Smooth muscle cell of the brain vasculature (primary cell): ENCODE measurements at regions not wholly inside any gene's neighbourhood (a gene's known extent, or its start where the extent isn't known, plus 50 kb on each side); places are given as distances from the start of the nearest gene placed in this dataset.

Source experiments
- DNase-seq: peaks from one replicate; pipeline ENCODE4 v3.0.0-alpha.2; 2012; ENCODE audit warnings: low read depth, low spot score

DNA sequence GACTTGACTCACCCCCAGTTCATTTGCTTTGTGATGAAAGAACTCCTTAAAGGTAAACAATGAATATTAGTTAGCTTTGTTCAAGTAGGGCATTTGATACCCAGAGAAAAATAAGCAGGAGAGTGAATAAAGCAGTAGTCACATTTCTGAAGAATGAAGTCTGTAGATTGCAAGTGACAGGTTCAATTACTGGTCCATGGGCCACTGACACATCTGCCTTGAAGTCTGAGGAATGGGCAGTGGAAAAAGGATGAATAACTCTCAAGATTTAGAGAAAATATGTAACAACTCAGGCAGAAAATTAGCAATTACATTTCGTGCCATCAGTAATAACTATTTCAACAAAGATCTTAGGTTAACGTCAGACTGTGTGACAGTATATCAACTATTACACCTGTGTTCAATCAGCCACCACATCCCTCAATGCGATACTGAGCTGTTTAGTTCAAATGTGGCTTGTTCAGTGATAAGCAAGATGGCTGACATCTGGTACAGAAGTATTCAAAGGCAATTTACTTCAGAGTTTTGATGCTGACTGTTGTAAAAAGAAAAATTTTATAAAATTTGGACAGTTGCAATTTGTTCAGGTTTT is 1890.7 kb upstream of the NUDT12 start:
- DNase-seq: no peak

DNA sequence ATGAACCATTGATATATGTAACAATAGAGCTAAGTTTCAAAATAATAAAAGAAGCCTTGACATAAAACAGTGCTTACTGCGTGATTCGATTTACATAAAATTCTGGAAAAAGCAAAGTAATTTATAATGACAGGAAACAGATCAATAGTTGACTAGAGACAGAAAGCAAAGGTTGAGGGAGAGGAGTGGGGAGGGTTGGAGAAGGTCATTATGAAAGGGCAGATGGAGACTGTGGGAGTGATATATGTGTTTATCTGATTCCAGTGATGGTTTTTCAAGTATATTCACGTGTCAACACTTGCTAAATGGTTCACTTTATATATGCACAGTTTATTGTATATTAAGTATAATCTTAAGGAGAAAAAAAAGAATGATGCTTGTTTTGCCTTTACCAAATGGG is 1885.7 kb upstream of the NUDT12 start:
- DNase-seq: no peak

DNA sequence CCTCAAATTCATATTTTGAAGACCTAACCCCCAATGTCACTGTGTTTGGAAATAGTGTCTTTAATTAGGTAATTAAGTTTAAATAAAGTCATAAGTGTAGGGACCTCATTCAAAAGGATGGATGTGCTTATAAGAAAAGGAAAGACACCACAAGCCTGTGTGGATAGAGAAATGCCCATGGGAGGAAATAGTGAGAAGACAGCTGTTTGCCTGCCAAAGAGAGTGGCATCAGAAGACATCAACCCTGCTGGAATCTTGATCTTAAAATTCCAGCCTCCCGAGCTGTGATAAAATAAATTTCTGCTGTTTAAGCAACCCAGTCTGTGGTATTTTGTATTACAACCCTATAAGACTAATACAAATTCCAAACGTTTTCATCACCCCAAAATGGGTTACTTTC is 1867.9 kb upstream of the NUDT12 start:
- DNase-seq: no peak

DNA sequence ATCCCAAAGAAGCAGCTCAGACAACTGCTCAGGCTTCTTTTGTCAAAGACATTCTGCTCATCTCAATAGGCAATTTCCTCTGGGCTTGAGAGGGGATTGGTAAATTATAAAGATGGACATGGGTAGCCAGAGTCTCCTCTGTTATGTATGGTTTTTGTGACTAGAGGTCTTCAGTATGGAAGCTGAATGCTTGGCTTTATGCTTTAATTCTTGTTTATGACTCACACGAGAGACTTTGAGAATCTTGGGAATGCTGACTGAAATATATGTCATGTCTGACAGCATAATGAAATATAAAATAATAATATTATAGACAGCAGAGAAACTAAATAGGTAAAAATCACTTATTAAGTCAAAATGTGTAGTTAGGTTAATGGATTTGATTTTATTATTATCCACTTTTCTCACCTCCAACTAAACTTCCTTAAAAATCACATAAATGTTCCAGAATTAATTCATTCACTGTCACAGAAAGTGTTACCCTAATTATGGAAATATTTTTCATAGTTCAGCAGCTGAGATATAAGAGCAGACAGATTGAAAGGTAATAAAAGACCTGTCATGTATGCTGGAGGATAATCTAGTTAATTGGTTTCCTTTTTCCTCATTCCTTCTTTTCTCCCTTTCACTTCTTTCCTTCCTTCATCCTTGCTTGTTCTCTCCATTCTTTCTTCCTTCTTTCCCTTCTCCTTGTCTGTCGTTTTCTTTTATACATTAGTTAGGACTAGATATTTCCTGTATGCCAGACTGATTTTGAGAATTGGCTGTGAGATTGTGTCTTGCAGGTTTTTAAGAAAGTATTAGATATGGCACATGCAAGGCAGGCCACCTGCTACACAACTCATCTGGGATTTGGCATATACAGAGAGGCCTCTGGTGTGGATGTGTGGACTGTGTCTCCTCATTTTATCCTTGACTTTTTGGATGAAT is 1866.1 kb upstream of the NUDT12 start:
- DNase-seq: no peak

DNA sequence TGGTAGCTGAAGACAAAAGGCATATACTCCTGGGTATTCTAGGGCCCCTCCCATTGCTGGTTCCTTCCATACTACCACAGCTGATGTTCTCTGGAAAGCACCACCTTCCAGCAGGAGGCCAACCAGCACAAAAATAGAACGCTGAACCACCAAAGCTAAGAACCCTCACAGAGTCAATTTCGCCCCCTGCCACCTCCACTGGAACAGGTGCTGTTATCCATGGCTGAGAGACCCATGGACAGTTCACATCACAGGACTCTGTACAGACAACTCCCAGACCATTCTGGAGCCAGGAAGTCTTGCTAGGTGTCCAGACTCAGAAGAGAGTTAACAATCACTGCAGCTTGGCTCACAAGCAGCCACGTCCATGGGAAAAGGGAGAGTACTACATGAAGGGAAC is 1851.5 kb upstream of the NUDT12 start:
- DNase-seq: no peak

DNA sequence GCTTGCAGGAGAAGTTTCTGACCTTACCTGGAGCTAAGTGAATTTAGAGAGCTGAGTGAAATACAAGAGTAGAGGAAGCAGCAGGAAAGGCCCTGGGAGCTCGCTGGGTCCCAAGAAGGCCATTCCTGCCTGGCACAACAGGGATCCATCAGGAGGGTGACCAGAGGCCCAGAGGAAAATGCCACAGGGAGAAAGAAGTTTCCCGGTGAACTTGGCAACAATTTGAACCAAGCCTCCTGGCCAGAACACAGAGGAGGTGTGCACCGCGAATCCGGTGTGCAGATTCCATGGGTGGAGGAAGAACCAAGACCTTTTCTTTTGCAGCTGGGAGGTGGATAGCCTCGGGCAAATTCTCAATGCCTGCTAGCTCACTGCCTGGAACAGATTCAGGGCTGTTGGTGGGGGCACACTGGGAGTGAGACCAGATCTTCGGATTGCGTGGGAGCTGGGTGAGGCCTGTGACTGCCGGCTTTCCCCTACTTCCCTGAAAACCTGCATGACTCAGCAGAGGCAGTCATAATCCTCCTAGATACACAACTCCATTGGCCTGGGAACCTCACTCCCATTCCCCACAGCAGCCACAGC is 1850.9 kb upstream of the NUDT12 start:
- no peak for DNase-seq

DNA sequence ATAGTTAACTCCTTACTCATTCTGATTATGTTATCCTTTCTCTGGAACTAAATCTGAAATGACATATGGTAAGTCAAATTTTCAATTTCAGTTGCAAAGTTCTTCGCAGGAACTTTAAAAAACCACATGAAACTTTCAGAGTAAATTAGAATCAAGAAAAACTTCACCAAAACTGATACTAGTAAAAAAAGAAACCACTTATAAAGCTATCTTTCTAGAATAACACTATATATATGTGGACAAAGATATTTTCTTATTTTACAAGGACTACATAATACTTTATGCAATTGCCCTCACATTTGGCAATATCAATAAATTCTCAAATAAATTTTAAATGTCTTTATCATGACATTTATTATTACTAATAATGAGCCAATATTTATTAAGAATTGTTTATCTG is 1847.1 kb upstream of the NUDT12 start:
- no peak for DNase-seq

DNA sequence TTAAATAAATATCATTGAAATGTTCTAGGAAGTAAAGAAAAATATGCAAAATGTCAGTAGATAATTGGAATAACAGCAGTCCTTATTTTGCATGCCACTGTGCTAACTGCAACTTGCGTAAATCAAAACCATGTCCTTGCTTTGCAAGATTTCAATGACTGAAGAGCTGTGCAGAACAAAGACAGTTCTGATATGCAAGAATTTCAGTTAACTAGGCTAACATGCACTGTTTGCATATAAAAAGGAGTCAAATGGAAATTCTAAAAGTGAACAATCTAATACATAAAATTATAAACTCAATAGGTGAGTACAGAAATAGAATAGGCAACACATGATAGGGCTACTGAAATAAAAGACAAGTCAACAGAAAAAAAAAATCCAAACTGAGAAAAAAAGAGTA is 1844.6 kb upstream of the NUDT12 start:
- DNase-seq: no peak

DNA sequence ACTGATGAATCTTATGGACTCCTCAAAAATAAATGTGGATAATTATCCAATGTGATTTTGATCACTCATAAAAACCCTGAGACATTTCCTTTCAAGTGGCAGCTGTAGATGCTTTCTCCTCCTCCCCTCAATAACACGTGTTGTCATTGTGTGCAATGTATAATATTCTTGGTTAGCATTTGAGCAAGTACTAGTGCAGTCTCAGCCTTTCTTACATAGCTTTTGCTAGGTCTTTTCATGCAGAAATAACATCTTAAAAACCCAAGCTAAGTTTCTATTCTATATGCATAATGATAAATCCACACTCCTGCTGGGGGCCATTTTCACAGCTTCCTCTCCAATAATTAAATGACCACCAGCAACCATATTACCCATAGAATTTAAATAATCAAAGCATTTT is 1835.2 kb upstream of the NUDT12 start:
- DNase-seq: no peak

DNA sequence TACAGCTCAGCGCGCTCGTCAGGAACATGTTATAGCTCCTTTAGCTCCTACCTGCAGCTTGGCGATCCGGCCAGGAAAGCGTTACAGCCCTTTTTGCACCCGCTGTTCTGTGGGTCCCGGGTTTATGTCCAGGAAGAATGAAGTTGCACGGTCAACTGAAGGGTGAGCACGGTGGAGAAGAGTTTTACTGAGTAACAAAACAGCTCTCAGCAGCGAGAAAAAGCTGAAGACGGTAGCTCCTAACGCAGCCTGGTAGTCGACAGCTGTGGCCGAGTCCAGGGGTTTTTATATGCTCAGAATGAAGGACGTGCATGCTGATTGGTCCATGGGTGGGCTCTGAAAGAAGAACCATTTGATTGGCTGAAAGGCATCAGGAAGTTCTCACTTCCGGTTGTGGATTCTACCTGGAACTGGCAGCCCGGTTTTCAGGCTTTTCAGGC is 1830.1 kb upstream of the NUDT12 start:
- DNase-seq: no peak

DNA sequence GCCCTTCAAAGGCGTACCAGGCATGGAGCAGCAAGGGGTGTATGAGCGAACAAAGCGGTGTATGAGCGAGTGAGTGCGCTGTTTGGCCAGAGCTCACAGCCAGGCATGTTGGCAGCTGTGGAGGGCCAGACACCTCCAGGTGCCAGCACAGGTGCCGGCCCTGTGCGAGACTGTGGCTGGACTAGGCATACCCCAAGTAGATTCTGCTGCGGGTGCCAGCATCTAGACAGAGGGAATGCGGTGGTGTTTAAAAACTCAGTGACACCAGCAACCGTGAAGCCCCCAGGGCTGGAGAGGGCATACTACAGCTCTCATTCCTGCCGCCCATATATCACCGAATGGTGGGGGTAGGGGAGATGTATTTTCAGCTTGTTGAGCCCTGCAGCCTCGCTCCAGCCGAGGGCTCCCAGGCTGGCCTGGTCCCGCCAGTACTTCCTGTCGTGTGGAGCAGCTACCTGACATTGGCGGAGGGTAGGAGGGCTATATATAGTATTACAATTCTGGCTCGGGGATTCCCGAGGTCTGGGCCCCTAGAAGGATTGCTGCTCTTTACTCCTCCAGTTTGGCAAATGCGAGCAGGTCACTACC is 1829.6 kb upstream of the NUDT12 start:
- DNase-seq: no peak

DNA sequence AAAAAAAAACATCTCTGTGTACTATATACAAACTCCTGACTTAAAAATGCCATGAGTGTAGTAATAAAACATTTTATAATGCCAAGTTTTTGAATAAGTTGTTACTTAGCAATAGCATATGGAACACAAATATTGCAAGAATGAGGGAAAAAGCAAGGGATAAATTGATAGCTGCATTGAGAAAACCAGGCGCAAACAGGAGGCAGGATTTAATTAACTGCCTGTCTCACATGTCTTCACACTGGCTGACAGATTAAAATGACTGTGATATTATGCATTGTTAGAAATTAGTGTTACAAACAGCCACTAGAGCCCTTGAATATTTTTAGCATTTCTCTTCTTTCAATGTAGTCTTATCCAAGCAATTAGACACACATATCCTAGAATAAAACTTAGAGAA is 1817.5 kb upstream of the NUDT12 start:
- DNase-seq: no peak

DNA sequence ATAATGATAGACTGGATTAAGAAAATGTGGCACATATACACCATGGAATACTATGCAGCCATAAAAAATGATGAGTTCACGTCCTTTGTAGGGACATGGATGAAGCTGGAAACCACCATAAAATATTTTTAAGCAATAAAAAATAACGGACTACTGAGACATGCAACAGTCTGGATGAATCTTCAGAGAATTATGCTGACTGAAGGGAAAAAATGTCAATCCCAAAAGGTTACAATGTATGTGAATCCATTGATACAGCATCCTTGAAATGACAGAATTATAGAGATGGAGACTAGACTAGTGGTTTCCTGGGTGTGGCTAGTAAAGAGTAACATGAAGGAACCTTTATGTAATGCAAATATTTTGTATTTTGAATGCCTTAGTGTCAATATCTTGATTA is 1808.6 kb upstream of the NUDT12 start:
- no peak for DNase-seq

DNA sequence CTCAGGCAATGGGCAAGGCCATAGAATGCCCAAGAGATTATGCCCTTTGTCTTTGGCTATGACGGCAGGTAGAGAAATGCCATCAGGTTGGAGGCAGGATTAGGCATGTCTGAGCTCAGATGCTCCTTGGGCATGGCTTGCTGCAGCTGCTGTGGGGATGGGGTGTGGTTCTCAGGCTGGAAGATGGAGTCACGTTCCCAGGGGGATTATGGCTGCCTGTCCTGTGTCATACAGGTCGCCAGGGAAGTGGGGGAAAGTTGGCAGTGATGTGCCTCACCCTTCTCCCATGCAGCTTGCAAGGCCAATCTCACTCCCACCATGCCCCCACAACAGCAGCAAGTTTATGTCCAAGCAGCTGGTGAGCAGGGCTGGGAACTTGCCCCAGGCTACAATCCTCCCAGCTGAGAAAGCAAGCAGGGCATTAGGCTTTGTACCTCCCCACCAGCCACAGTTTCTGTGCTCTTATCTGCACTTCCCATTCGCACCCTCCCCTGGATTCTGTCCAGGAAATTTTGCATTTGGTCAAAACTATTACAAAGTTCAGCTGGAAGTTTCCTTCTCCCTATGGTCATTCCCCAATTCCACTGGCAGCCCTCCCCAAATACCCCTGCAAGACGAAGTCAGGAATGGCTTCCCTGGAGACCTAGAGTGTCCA is 1788.0 kb upstream of the NUDT12 start:
- no peak for DNase-seq

DNA sequence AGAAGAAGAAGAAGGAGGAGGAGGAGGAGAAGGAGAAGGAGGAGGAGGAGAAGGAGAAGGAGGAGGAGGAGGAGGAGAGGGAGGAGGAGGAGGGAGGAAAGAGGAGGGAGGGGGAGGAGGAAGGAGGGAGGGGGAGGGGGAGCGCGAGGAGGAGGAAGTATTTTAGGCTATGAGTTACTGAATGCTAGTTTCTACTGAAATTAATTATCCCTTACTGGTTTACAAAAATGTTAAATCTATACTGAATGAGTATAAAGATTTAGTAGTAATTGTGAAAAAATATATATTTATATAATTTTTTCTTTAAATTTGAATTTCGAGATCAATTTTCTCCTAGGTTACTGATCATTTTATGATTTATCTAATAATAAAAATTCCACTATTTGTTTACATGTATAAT is 1769.0 kb upstream of the NUDT12 start:
- no peak for DNase-seq

DNA sequence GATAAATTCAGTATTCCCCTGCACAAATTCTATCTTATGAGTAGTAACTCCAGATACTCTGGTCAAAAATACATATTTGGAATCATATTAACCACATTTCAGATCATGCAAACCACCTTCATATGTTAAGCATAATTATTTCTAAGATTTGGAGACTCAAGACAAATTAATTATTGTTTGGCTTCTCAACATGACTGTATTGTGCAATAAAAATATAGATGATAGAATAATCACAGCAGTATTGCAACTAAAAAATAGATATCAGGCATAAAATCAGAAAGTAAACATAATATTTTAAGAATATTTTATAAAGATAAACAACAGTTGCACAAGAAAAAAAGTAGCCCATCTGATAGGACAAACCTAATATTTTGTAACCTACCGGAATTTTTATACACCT is 1767.6 kb upstream of the NUDT12 start:
- no peak for DNase-seq

DNA sequence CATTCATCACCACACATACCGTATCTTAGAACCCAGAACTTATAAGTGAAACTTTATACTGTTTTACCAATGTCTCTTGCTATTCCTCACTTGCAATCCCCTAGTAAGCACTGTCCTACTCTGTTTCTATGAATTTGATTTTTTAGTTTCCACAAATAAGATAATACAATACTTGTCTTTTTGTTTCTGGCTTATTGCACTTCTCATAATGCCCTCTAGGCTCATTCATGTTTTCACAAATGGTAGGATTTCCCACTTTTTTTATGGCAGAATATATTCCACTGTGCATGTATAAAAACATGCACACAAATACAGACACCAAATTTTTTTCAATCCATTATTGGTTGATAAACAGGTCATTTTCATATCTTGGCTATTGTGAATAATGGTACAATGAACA is 1742.3 kb upstream of the NUDT12 start:
- no peak for DNase-seq

DNA sequence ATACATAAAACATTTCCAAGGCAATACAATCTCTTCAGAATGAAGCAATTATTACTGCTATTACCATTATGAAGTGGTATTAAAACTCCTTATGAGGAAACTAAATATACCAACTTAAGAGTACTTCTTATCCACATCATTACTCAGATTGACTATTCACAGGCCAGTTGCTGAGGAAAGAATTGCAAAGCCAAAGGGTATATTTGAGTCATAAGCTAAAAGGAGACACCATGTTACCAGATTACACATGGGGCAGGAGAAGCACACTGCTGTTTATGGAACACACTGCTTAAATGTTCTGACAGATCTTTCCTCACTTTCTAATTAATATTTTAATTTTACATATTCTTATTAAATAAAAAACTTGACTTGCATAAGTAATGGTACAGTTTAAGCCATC is 1726.4 kb upstream of the NUDT12 start:
- DNase-seq: no peak

DNA sequence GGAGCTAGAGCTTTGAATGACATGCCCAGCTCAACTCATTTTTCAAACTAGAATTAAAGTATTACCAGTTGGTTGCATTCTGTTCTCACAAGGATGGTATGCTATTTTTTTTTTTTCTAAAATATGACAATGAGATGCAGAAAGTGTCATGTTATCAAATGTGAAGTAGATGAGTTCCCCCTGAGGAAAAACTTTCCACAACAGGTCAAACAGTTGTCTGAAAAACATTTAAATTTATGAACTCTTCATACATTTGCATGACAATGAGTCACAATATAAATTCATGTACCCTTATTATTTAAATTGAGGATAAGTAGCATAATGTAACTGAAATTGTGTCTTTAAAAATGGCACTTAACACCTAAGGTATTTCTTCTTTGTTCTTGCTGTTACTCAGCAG is 1720.5 kb upstream of the NUDT12 start:
- no peak for DNase-seq

DNA sequence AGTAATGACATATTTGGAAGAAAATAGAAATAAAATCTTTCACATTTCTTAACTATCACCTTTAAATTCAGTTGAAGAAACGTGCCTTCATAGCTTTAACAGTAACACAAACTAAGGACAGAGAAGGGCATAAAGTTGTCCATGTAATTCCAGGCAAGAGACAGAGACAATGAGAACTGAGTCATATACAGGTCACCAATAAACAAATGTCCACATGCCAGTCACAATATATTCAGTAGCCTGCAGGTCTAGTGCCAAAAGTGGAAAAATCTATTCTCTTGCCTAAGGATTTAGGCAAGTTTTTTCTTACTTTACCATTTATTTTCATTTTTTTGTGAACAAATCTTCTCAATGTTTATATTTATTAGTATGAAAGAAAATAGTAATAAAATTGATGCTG is 1711.5 kb upstream of the NUDT12 start:
- no peak for DNase-seq

DNA sequence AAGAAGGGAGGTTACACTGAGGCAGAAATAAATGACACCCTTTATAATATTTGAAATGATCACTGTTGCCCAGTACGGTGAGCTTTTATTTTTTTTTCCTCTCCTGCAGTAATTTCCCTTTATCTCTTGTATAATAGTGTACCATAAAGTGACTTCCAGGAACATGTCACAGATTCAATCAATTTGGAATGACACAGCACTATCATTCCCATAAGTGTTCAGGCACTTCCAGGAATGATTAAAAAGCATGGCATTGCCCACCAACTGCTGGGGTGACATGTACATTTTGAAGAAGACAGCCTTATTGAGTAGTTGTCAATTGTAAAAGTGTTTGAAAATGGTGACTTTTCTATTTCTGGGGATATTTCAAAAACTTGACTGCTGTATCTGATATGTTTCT is 1700.9 kb upstream of the NUDT12 start:
- no peak for DNase-seq

DNA sequence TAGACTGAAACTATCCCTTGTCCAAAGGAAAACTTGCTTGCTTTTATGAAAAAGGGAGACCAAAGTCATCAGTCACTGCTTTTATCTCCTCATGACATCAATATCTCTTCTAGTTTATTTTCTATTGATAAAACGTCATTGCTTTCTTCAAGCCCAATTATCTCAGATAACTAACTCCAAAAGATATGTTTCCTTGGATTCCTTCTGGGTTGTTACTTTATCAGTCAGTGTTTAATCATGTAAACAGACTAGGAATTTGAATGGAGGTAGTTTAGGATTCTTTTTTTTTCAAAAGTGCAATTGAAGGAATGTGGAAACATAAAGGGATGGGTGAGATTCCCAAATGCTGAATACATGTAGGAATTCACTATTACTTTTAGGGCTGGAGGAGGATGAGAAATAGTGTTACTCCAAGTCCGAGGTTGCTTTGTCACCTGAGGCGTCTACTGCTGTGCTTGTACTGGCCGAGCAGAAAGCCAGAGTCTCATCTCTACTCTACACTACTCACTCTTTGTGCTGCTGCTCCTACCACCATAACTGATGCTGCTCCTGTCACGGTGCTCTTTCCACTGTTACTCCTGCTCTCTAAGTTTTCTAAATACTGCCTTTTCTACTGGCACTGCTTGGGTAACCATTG is 1697.1 kb upstream of the NUDT12 start:
- DNase-seq: no peak
